ENCODE measurements at regions not wholly inside any gene's neighbourhood (a gene's known extent, or its start where the extent isn't known, plus 50 kb on each side); places are given as distances from the start of the nearest gene placed in this dataset.

- Histone ChIP-seq H2BK5ac (ENCODE audit: low read depth, low read length, poor library complexity, severe bottlenecking) (no peak overlapping the region), H2AK9ac (replicated peaks; ENCODE audit: low read depth, low read length, poor library complexity) (no peak overlapping the region), H3K9me3 (ENCODE audit: control insufficient read depth, insufficient read depth, low read length) (no peaks in the 10 kb centered on the region), H3K9me1 (ENCODE audit: insufficient read depth, low read length) (no peaks in the 10 kb centered on the region), H3K9ac (ENCODE audit: low read depth, low read length) (no peak overlapping the region), H4K20me1 (ENCODE audit: insufficient read depth, low read length) (no peaks in the 10 kb centered on the region), H3K27me3 (ENCODE audit: control insufficient read depth, insufficient read depth, low read length) (peaks cover 4% of the 10 kb centered on the region), H3K4me1 (ENCODE audit: control insufficient read depth, insufficient read depth, low read length) (no peaks in the 10 kb centered on the region), H3K27ac (ENCODE audit: insufficient read depth, low read length) (no peak overlapping the region), H2BK20ac (ENCODE audit: low read depth, low read length) (no peak overlapping the region), H3K4me3 (ENCODE audit: insufficient read depth, low read depth, low read length) (no peak overlapping the region), H4K5ac (ENCODE audit: low read depth, low read length) (no peak overlapping the region), H3K14ac (replicated peaks; ENCODE audit: low read depth, low read length) (no peak overlapping the region), H3K23ac (ENCODE audit: low read depth, low read length) (no peak overlapping the region), H2BK15ac (ENCODE audit: low read depth, low read length) (no peak overlapping the region), H3K18ac (ENCODE audit: low read depth, low read length) (no peak overlapping the region), H3K56ac (ENCODE audit: extremely low read depth, insufficient read depth, low read length) (no peak overlapping the region), H3K36me3 (ENCODE audit: control insufficient read depth, insufficient read depth, low read length) (no peaks in the 10 kb centered on the region), H3K79me1 (ENCODE audit: low read depth in 1 of 2, low read length in 2 of 2) (no peaks in the 10 kb centered on the region), H2AK5ac (ENCODE audit: low read depth, low read length) (no peak overlapping the region), H4K8ac (ENCODE audit: low read depth in 2 of 2, low read length in 2 of 2) (no peak overlapping the region), H2BK120ac (ENCODE audit: low read depth, low read length) (no peak overlapping the region), H4K91ac (ENCODE audit: insufficient read depth, low read depth, low read length) (no peak overlapping the region), H3K4ac (ENCODE audit: low read depth, low read length) (no peak overlapping the region), H2AFZ (replicated peaks; ENCODE audit: low read length, poor library complexity) (no peak overlapping the region), H3K4me2 (ENCODE audit: low read depth, low read length) (no peak overlapping the region)
- dilution Hi-C loops (cut with HindIII; ENCODE audit: low sequenced_read_pairs, unreplicated experiment) = no loop called here
- BruUV-seq (replicated peaks) = no TSS peak
- WGBS, 2 experiments (ENCODE audit: extremely low coverage in 2 of 2, insufficient read length in 1 of 2) = no CpG with 5 or more reads among the region's 2 CpGs
- intact Hi-C loops (cut with micrococcal nuclease) = no loop called here
- in situ Hi-C loops (cut with MboI; ENCODE audit: low sequenced_read_pairs) = no loop called here
- CTCF ChIA-PET = interaction anchor here (0.7 kb wide), 1 partner anchor 947 kb away, joined by 3 read pairs; no protein-coding TSS in a partner anchor
- no peak for ATAC-seq (ENCODE audit: low read depth)
- POLR2A ChIA-PET (ENCODE audit: unreplicated experiment) = no interaction called here
- TF ChIP-seq MAFK (IDR thresholded peaks at IDR 0.05; ENCODE audit: low read depth, low read length) (no peak), RCOR1 (IDR thresholded peaks at IDR 0.05; ENCODE audit: insufficient replicate concordance, low read length) (no peak), NFE2L2 (IDR thresholded peaks at IDR 0.05; ENCODE audit: low read depth, low read length) (no peak), CTCF (conservative IDR thresholded peaks at IDR 0.05; ENCODE audit: low read depth, low read length) (no peak), SMC3 (IDR thresholded peaks at IDR 0.05; ENCODE audit: low read depth, low read length) (no peak), CHD1 (IDR thresholded peaks at IDR 0.05; ENCODE audit: low read depth, low read length) (no peak), ELK1 (IDR thresholded peaks at IDR 0.05; ENCODE audit: borderline replicate concordance, low read depth, low read length) (no peak), POLR2A (IDR thresholded peaks at IDR 0.05; ENCODE audit: low read depth, low read length) (no peak), USF2 (IDR thresholded peaks at IDR 0.05; ENCODE audit: low read depth, low read length) (no peak), BHLHE40 (IDR thresholded peaks at IDR 0.05; ENCODE audit: low read depth, low read length) (no peak), CEBPB (IDR thresholded peaks at IDR 0.05; ENCODE audit: low read depth, low read length) (no peak), MXI1 (IDR thresholded peaks at IDR 0.05; ENCODE audit: borderline replicate concordance, low read depth, low read length) (no peak), MAZ (IDR thresholded peaks at IDR 0.05; ENCODE audit: borderline replicate concordance, low read depth, low read length) (no peak), RFX5 (IDR thresholded peaks at IDR 0.05; ENCODE audit: low read depth, low read length) (no peak), FOS (IDR thresholded peaks at IDR 0.05; ENCODE audit: low read depth, low read length) (no peak)
- DNase-seq = no peak
Observed at GRCh38 chr9:2292733-2293132, 277.6 kb downstream of the SMARCA2 start.

Data from IMR-90 (cell line).